Naive thymus-derived CD4-positive, alpha-beta T cell (primary cell): ENCODE measurements at regions not wholly inside any gene's neighbourhood (a gene's known extent, or its start where the extent isn't known, plus 50 kb on each side); places are given as distances from the start of the nearest gene placed in this dataset.
"Not testable (repeated sequence)": the region's sequence is repeated elsewhere in the genome, so short reads cannot be mapped to it uniquely, and the experiment has no call there.

Experiments used
- ATAC-seq: fragments of 150-1000 bp; cut with Tn5 transposase; 2 replicates; pipeline ENCODE4 v1.10.0; 2021; ENCODE audit warnings: mild to moderate bottlenecking, moderate library complexity
- CTCF ChIA-PET: fragments of 350-600 bp; sonication (Branson Sonifier 250); formaldehyde crosslinking; loops from one replicate; lab custom pipeline; 2021; ENCODE audit warnings: antibody characterized with exemption; lab: Charles Lee
- POLR2A ChIA-PET: fragments of 350-600 bp; sonication (Branson Sonifier 250); formaldehyde crosslinking; loops from one replicate; lab custom pipeline; 2021; ENCODE audit warnings: antibody characterized with exemption, inconsistent platforms; lab: Charles Lee
- DNase-seq, 9 donors: peaks; one replicate each; pipeline versions ENCODE4 v3.0.0 to v3.0.0-alpha.2; 2020 to 2022; ENCODE audit warnings: mixed read lengths in 1 of 9
- H3K27ac ChIP-seq: one replicate; pipeline ENCODE4 v1.7.0; 2013; ENCODE audit warnings: mild to moderate bottlenecking, low read depth, low read length, moderate library complexity
- H3K27me3 ChIP-seq, 2 donors: one replicate each; pipeline ENCODE4 v1.7.0; 2013; ENCODE audit warnings: low read length in 2 of 2, mild to moderate bottlenecking in 2 of 2, moderate library complexity in 2 of 2; ENCODE audit not compliant: control insufficient read depth in 2 of 2, insufficient read depth in 2 of 2
- H3K36me3 ChIP-seq, 3 experiments: 1 replicate in 2 of 3; 2 replicates in 1 of 3; pipeline ENCODE4 v1.7.0; 2013; ENCODE audit warnings: low read length in 3 of 3, mild to moderate bottlenecking in 3 of 3, moderate library complexity in 1 of 3; ENCODE audit not compliant: insufficient read depth in 3 of 3, control insufficient read depth in 2 of 3
- H3K4me1 ChIP-seq, 2 donors: one replicate each; pipeline ENCODE4 v1.7.0; 2013; ENCODE audit warnings: low read length in 2 of 2, mild to moderate bottlenecking in 2 of 2, moderate library complexity in 1 of 2; ENCODE audit not compliant: control insufficient read depth in 2 of 2, insufficient read depth in 2 of 2
- H3K4me3 ChIP-seq: 2 replicates; pipeline ENCODE4 v1.7.0; 2013; ENCODE audit warnings: mild to moderate bottlenecking, low read length
- H3K9me3 ChIP-seq, 3 experiments: 1 replicate in 2 of 3; 2 replicates in 1 of 3; pipeline ENCODE4 v1.7.0; 2013; ENCODE audit warnings: low read length in 3 of 3; ENCODE audit not compliant: control insufficient read depth in 2 of 3
- H3K27ac Mint-ChIP-seq, 9 donors: one replicate each; pipeline ENCODE4 v1.8.0; 2020 to 2022; ENCODE audit warnings: mixed read lengths in 9 of 9, mild to moderate bottlenecking in 8 of 9, moderate library complexity in 5 of 9, inconsistent platforms in 2 of 9
- H3K27me3 Mint-ChIP-seq, 5 donors: one replicate each; pipeline ENCODE4 v1.8.0; 2021 to 2022; ENCODE audit warnings: mixed read lengths in 5 of 5, mild to moderate bottlenecking in 1 of 5
- H3K36me3 Mint-ChIP-seq, 5 donors: one replicate each; pipeline ENCODE4 v1.8.0; 2020 to 2022; ENCODE audit warnings: mixed read lengths in 5 of 5, mild to moderate bottlenecking in 3 of 5, inconsistent platforms in 1 of 5
- H3K4me1 Mint-ChIP-seq, 7 donors: one replicate each; pipeline ENCODE4 v1.8.0; 2020 to 2022; ENCODE audit warnings: mixed read lengths in 7 of 7, mild to moderate bottlenecking in 3 of 7, inconsistent platforms in 1 of 7
- H3K4me3 Mint-ChIP-seq, 10 donors: one replicate each; pipeline ENCODE4 v1.8.0; 2020 to 2022; ENCODE audit warnings: mild to moderate bottlenecking in 10 of 10, mixed read lengths in 10 of 10, moderate library complexity in 6 of 10, inconsistent platforms in 2 of 10
- H3K9me3 Mint-ChIP-seq, 11 donors: one replicate each; pipeline ENCODE4 v1.8.0; 2020 to 2022; ENCODE audit warnings: mixed read lengths in 11 of 11, mild to moderate bottlenecking in 4 of 11, inconsistent platforms in 1 of 11, moderate library complexity in 1 of 11
- intact Hi-C, 2 donors: fragments of 100-400 bp; cut with micrococcal nuclease; formaldehyde crosslinking; loops; one replicate each; pipeline ENCODE4 v1.15.1; 2023

GRCh38 chrX:103428525-103428924 is 52.2 kb downstream of the BEX3 start:
- DNase-seq (no peak), ATAC-seq (no peak)
- no peaks in the 10 kb centered on the region for H3K27me3 ChIP-seq
- ChIA-PET CTCF (no interaction called here), POLR2A (no interaction called here)
- no peak overlapping the region for H3K27ac ChIP-seq
- no peak overlapping the region for H3K4me3 ChIP-seq
- Mint-ChIP-seq H3K36me3 (no peaks in the 10 kb centered on the region), H3K27me3 (peaks cover 0 to 5% (median 0%) of the 10 kb centered on the region in 5 donors), H3K4me1 (no peaks in the 10 kb centered on the region), H3K27ac (no peak overlapping the region), H3K4me3 (no peak overlapping the region), H3K9me3 (no peaks in the 10 kb centered on the region)
- no peaks in the 10 kb centered on the region for H3K4me1 ChIP-seq
- no peaks in the 10 kb centered on the region for H3K36me3 ChIP-seq
- H3K9me3 ChIP-seq: no peaks in the 10 kb centered on the region
- intact Hi-C loops: no loop called here

GRCh38 chrX:103429026-103429425 is 52.7 kb downstream of the BEX3 start:
- H3K4me3 Mint-ChIP-seq, H3K9me3 ChIP-seq, H3K27ac ChIP-seq, CTCF ChIA-PET, H3K27me3 ChIP-seq, H3K4me3 ChIP-seq, H3K27ac Mint-ChIP-seq, H3K4me1 ChIP-seq, H3K36me3 ChIP-seq, H3K9me3 Mint-ChIP-seq, ATAC-seq, H3K36me3 Mint-ChIP-seq, intact Hi-C loops, DNase-seq, H3K4me1 Mint-ChIP-seq: not testable (repeated sequence)
- H3K27me3 Mint-ChIP-seq: peaks cover 0 to 10% (median 0%) of the 10 kb centered on the region in 5 donors
- POLR2A ChIA-PET: interaction anchor here (0.7 kb wide), 1 partner anchor 37 kb away, joined by 3 read pairs; no protein-coding TSS in a partner anchor

GRCh38 chrX:103431316-103431715 is 55.0 kb downstream of the BEX3 start:
- Mint-ChIP-seq H3K4me3 (no peak overlapping the region), H3K27me3 (peaks cover 0 to 11% (median 0%) of the 10 kb centered on the region in 5 donors), H3K27ac (no peak overlapping the region), H3K36me3 (no peaks in the 10 kb centered on the region), H3K4me1 (no peaks in the 10 kb centered on the region), H3K9me3 (no peaks in the 10 kb centered on the region)
- ChIA-PET CTCF (no interaction called here), POLR2A (no interaction called here)
- H3K4me1 ChIP-seq: no peaks in the 10 kb centered on the region
- ATAC-seq (no peak), DNase-seq (no peak)
- intact Hi-C loops: no loop called here
- no peaks in the 10 kb centered on the region for H3K36me3 ChIP-seq
- H3K4me3 ChIP-seq: no peak overlapping the region
- no peaks in the 10 kb centered on the region for H3K9me3 ChIP-seq
- no peaks in the 10 kb centered on the region for H3K27me3 ChIP-seq
- no peak overlapping the region for H3K27ac ChIP-seq

GRCh38 chrX:103432841-103433240 is 56.5 kb downstream of the BEX3 start:
- CTCF ChIA-PET, ATAC-seq, H3K27ac Mint-ChIP-seq, H3K4me3 Mint-ChIP-seq, H3K27ac ChIP-seq, H3K4me1 ChIP-seq, POLR2A ChIA-PET, H3K9me3 ChIP-seq, H3K27me3 ChIP-seq, intact Hi-C loops, H3K4me3 ChIP-seq, DNase-seq, H3K4me1 Mint-ChIP-seq, H3K9me3 Mint-ChIP-seq, H3K36me3 ChIP-seq, H3K36me3 Mint-ChIP-seq: not testable (repeated sequence)
- H3K27me3 Mint-ChIP-seq: peaks cover 0 to 11% (median 0%) of the 10 kb centered on the region in 5 donors

- no peaks in the 10 kb centered on the region for H3K36me3 ChIP-seq
- H3K4me3 ChIP-seq: no peak overlapping the region
- CTCF ChIA-PET: no interaction called here
- no peaks in the 10 kb centered on the region for H3K9me3 ChIP-seq
- H3K4me1 Mint-ChIP-seq: no peaks in the 10 kb centered on the region
- no peak for DNase-seq
- ATAC-seq: no peak
- intact Hi-C loops: no loop called here
- peaks cover 0 to 11% (median 0%) of the 10 kb centered on the region in 5 donors for H3K27me3 Mint-ChIP-seq
- no peaks in the 10 kb centered on the region for H3K27me3 ChIP-seq
- no peak overlapping the region for H3K27ac Mint-ChIP-seq
- H3K36me3 Mint-ChIP-seq: no peaks in the 10 kb centered on the region
- H3K27ac ChIP-seq: no peak overlapping the region
- POLR2A ChIA-PET: no interaction called here
- peaks cover 0 to 2% (median 0%) of the 10 kb centered on the region in 11 donors for H3K9me3 Mint-ChIP-seq
- H3K4me1 ChIP-seq: no peaks in the 10 kb centered on the region
- H3K4me3 Mint-ChIP-seq: no peak overlapping the region
Observed at GRCh38 chrX:103437147-103437873, 61.0 kb downstream of the BEX3 start.

- peaks cover 0 to 2% (median 0%) of the 10 kb centered on the region in 11 donors for H3K9me3 Mint-ChIP-seq
- Histone ChIP-seq H3K4me1 (no peaks in the 10 kb centered on the region), H3K27me3 (no peaks in the 10 kb centered on the region), H3K27ac (no peak overlapping the region), H3K4me3 (no peak overlapping the region), H3K9me3 (no peaks in the 10 kb centered on the region), H3K36me3 (no peaks in the 10 kb centered on the region)
- DNase-seq: no peak
- H3K36me3 Mint-ChIP-seq: no peaks in the 10 kb centered on the region
- intact Hi-C loops: no loop called here
- ChIA-PET CTCF (no interaction called here), POLR2A (no interaction called here)
- H3K4me1 Mint-ChIP-seq: no peaks in the 10 kb centered on the region
- no peaks in the 10 kb centered on the region for H3K27me3 Mint-ChIP-seq
- ATAC-seq: no peak
- no peak overlapping the region for H3K4me3 Mint-ChIP-seq
- no peak overlapping the region for H3K27ac Mint-ChIP-seq
Observed at GRCh38 chrX:103439161-103439560, 62.8 kb downstream of the BEX3 start.

- Histone ChIP-seq H3K27ac (no peak overlapping the region), H3K27me3 (no peaks in the 10 kb centered on the region), H3K9me3 (no peaks in the 10 kb centered on the region), H3K4me3 (no peak overlapping the region), H3K36me3 (no peaks in the 10 kb centered on the region), H3K4me1 (no peaks in the 10 kb centered on the region)
- no peaks in the 10 kb centered on the region for H3K4me1 Mint-ChIP-seq
- ChIA-PET CTCF (no interaction called here), POLR2A (no interaction called here)
- ATAC-seq (no peak), DNase-seq (no peak)
- intact Hi-C loops: no loop called here
- H3K4me3 Mint-ChIP-seq: no peak overlapping the region
- H3K27ac Mint-ChIP-seq: no peak overlapping the region
- no peaks in the 10 kb centered on the region for H3K36me3 Mint-ChIP-seq
- no peaks in the 10 kb centered on the region for H3K27me3 Mint-ChIP-seq
- H3K9me3 Mint-ChIP-seq: peaks cover 0 to 2% (median 0%) of the 10 kb centered on the region in 11 donors
Observed at GRCh38 chrX:103440621-103441020, 64.3 kb downstream of the BEX3 start.
